Endothelial cell (in vitro differentiated cells): ENCODE measurements at regions not wholly inside any gene's neighbourhood (a gene's known extent, or its start where the extent isn't known, plus 50 kb on each side); places are given as distances from the start of the nearest gene placed in this dataset.
A peak's percentile ranks its signal among the peaks of the same experiment; 100 is the strongest.

Source experiments
- DNase-seq: peaks from one replicate; pipeline ENCODE4 v3.0.0; 2021; ENCODE audit warnings: low spot score
- H3K27ac Mint-ChIP-seq: one replicate; pipeline ENCODE4 v1.8.0; 2021; ENCODE audit warnings: mixed read lengths, inconsistent platforms; ENCODE audit not compliant: unreplicated experiment
- H3K27me3 Mint-ChIP-seq: one replicate; pipeline ENCODE4 v1.8.0; 2021; ENCODE audit warnings: mild to moderate bottlenecking, moderate library complexity, mixed read lengths, inconsistent platforms; ENCODE audit not compliant: unreplicated experiment
- H3K36me3 Mint-ChIP-seq: one replicate; pipeline ENCODE4 v1.8.0; 2021; ENCODE audit warnings: mild to moderate bottlenecking, low read depth, mixed read lengths, inconsistent platforms; ENCODE audit not compliant: unreplicated experiment
- H3K4me1 Mint-ChIP-seq: one replicate; pipeline ENCODE4 v1.8.0; 2021; ENCODE audit warnings: mild to moderate bottlenecking, mixed read lengths, inconsistent platforms; ENCODE audit not compliant: unreplicated experiment
- H3K4me3 Mint-ChIP-seq: one replicate; pipeline ENCODE4 v1.8.0; 2021; ENCODE audit warnings: mild to moderate bottlenecking, mixed read lengths, inconsistent platforms; ENCODE audit not compliant: unreplicated experiment
- H3K9me3 Mint-ChIP-seq: one replicate; pipeline ENCODE4 v1.8.0; 2021; ENCODE audit warnings: mixed read lengths, inconsistent platforms; ENCODE audit not compliant: unreplicated experiment
- TF ChIP-seq, protein P1 (sequence below): fragments of 200-600 bp; sonication (generic); IDR thresholded peaks from one replicate; pipeline ENCODE4 v1.5.0; 2021; ENCODE audit warnings: antibody characterized with exemption; ENCODE audit not compliant: unreplicated experiment

DNA sequence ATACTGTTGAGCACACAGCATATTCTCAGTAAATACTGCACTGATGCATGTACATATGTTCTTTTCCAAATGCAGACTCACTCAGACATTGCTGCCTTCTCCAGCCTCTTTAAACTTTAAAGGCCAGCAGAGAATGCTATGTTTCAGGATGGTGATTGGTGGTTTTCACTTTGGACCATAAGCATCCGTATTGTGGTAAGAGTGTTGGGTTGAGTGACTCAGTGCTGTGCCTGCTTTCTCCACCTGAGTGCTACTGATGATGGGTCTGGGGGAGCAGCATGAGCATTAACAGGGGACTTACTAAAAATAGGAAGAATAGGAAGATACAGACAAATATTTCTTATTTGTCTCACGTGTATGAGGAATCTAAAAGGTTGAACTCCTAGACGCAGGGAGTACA is 56.3 kb upstream of the ZNF92 start:
- no peak overlapping the region for H3K27ac Mint-ChIP-seq
- no peak overlapping the region for H3K4me3 Mint-ChIP-seq
- H3K9me3 Mint-ChIP-seq = no peaks in the 10 kb centered on the region
- H3K36me3 Mint-ChIP-seq = no peaks in the 10 kb centered on the region
- DNase-seq = no peak
- TF ChIP-seq, protein P1, sequence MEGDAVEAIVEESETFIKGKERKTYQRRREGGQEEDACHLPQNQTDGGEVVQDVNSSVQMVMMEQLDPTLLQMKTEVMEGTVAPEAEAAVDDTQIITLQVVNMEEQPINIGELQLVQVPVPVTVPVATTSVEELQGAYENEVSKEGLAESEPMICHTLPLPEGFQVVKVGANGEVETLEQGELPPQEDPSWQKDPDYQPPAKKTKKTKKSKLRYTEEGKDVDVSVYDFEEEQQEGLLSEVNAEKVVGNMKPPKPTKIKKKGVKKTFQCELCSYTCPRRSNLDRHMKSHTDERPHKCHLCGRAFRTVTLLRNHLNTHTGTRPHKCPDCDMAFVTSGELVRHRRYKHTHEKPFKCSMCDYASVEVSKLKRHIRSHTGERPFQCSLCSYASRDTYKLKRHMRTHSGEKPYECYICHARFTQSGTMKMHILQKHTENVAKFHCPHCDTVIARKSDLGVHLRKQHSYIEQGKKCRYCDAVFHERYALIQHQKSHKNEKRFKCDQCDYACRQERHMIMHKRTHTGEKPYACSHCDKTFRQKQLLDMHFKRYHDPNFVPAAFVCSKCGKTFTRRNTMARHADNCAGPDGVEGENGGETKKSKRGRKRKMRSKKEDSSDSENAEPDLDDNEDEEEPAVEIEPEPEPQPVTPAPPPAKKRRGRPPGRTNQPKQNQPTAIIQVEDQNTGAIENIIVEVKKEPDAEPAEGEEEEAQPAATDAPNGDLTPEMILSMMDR = no peak
- no peaks in the 10 kb centered on the region for H3K27me3 Mint-ChIP-seq
- no peaks in the 10 kb centered on the region for H3K4me1 Mint-ChIP-seq

DNA sequence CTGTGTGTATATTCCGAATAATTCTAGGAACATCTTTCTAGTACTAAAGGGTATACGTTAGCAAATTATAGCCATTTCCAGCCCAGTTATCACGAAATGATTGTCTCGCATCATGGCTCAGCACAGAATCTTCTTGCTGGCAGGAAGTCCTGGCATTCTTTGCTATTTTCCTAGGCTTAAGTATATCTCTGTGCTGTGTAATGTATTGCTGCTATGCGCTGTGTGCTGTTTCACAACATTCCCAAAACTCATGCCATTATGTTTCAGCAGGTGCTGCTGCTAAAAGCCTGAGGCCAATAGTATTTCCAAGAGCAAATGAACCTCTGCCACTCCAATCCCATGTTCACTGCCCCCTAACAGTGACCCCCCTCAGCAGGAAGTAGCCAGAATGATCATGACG is 62.9 kb upstream of the ZNF92 start:
- Mint-ChIP-seq H3K4me3 (no peak overlapping the region), H3K4me1 (peaks cover 3% of the 10 kb centered on the region), H3K27me3 (peaks cover 2% of the 10 kb centered on the region), H3K36me3 (no peaks in the 10 kb centered on the region), H3K9me3 (no peaks in the 10 kb centered on the region), H3K27ac (no peak overlapping the region)
- DNase-seq = no peak
- TF ChIP-seq, protein P1 = no peak

GRCh38 chr7:65308300-65308678 is 65.4 kb upstream of the ZNF92 start:
- TF ChIP-seq, protein P1 = no peak
- Mint-ChIP-seq H3K9me3 (no peaks in the 10 kb centered on the region), H3K27me3 (peaks cover 2% of the 10 kb centered on the region), H3K36me3 (no peaks in the 10 kb centered on the region), H3K4me1 (peaks cover 3% of the 10 kb centered on the region), H3K4me3 (no peak overlapping the region), H3K27ac (no peak overlapping the region)
- no peak for DNase-seq

GRCh38 chr7:65307651-65308299 is 65.9 kb upstream of the ZNF92 start:
- Mint-ChIP-seq H3K27me3 (peaks cover 2% of the 10 kb centered on the region), H3K27ac (no peak overlapping the region), H3K4me3 (no peak overlapping the region), H3K9me3 (no peaks in the 10 kb centered on the region), H3K36me3 (no peaks in the 10 kb centered on the region), H3K4me1 (peaks cover 3% of the 10 kb centered on the region)
- TF ChIP-seq, protein P1 = peak; percentile 82
- DNase-seq = peak; percentile 73

- Mint-ChIP-seq H3K9me3 (no peaks in the 10 kb centered on the region), H3K36me3 (no peaks in the 10 kb centered on the region), H3K4me1 (no peaks in the 10 kb centered on the region), H3K27me3 (peaks cover 3% of the 10 kb centered on the region), H3K27ac (no peak overlapping the region), H3K4me3 (no peak overlapping the region)
- TF ChIP-seq, protein P1 = no peak
- no peak for DNase-seq
These were observed 69.5 kb upstream of the ZNF92 start for GRCh38 chr7:65304175-65304574.
